Activated T-cell treated with anti-CD3 and anti-CD28 coated beads, Interleukin-2, amount 50 U/mL, for 24 hours (primary cell): ENCODE measurements at regions not wholly inside any gene's neighbourhood (a gene's known extent, or its start where the extent isn't known, plus 50 kb on each side); places are given as distances from the start of the nearest gene placed in this dataset.

ENCODE experiments used
- DNase-seq: peaks from one replicate; pipeline ENCODE4 v3.0.0-alpha.2; 2020
- H3K27ac Mint-ChIP-seq: 2 replicates; pipeline ENCODE4 v1.8.0; 2020; ENCODE audit warnings: mild to moderate bottlenecking, mixed read lengths
- H3K27me3 Mint-ChIP-seq: 2 replicates; pipeline ENCODE4 v1.8.0; 2020; ENCODE audit warnings: mixed read lengths
- H3K36me3 Mint-ChIP-seq: 2 replicates; pipeline ENCODE4 v1.8.0; 2020; ENCODE audit warnings: low read depth, mixed read lengths
- H3K4me1 Mint-ChIP-seq: 2 replicates; pipeline ENCODE4 v1.8.0; 2020; ENCODE audit warnings: low read depth, mixed read lengths
- H3K4me3 Mint-ChIP-seq: 2 replicates; pipeline ENCODE4 v1.8.0; 2020; ENCODE audit warnings: mild to moderate bottlenecking, moderate library complexity, mixed read lengths
- H3K9me3 Mint-ChIP-seq: 2 replicates; pipeline ENCODE4 v1.8.0; 2020; ENCODE audit warnings: mixed read lengths

GRCh38 chr2:211259831-211260476 is 703.6 kb downstream of the CPS1 start:
- H3K36me3 Mint-ChIP-seq: no peaks in the 10 kb centered on the region
- no peak overlapping the region for H3K27ac Mint-ChIP-seq

GRCh38 chr2:211270257-211270656 is 713.9 kb downstream of the CPS1 start:
- Mint-ChIP-seq H3K9me3 (no peaks in the 10 kb centered on the region), H3K27me3 (no peaks in the 10 kb centered on the region), H3K4me1 (no peaks in the 10 kb centered on the region), H3K4me3 (no peak overlapping the region), H3K36me3 (no peaks in the 10 kb centered on the region), H3K27ac (no peak overlapping the region)
- DNase-seq: no peak

More at GRCh38 chr2:211259831-211260476, 703.6 kb downstream of the CPS1 start:
- DNase-seq: no peak
- peaks cover 4% of the 10 kb centered on the region for H3K9me3 Mint-ChIP-seq
- no peaks in the 10 kb centered on the region for H3K4me1 Mint-ChIP-seq
- H3K4me3 Mint-ChIP-seq: no peak overlapping the region
- no peaks in the 10 kb centered on the region for H3K27me3 Mint-ChIP-seq

- Mint-ChIP-seq H3K4me3 (no peak overlapping the region), H3K4me1 (no peaks in the 10 kb centered on the region), H3K27me3 (no peaks in the 10 kb centered on the region), H3K36me3 (no peaks in the 10 kb centered on the region), H3K27ac (no peak overlapping the region), H3K9me3 (no peaks in the 10 kb centered on the region)
- DNase-seq: no peak
These were observed 725.2 kb downstream of the CPS1 start for GRCh38 chr2:211281430-211282073.

GRCh38 chr2:211302676-211303075 is 746.3 kb downstream of the CPS1 start:
- Mint-ChIP-seq H3K4me3 (no peak overlapping the region), H3K27me3 (no peaks in the 10 kb centered on the region), H3K4me1 (no peaks in the 10 kb centered on the region), H3K9me3 (peaks cover under 1% of the 10 kb centered on the region), H3K36me3 (no peaks in the 10 kb centered on the region), H3K27ac (no peak overlapping the region)
- DNase-seq: no peak

- H3K4me3 Mint-ChIP-seq: no peak overlapping the region
These were observed 750.5 kb downstream of the CPS1 start for GRCh38 chr2:211306929-211307328.

More at GRCh38 chr2:211306929-211307328, 750.5 kb downstream of the CPS1 start:
- Mint-ChIP-seq H3K27me3 (no peaks in the 10 kb centered on the region), H3K4me1 (no peaks in the 10 kb centered on the region), H3K36me3 (no peaks in the 10 kb centered on the region), H3K9me3 (peaks cover 3% of the 10 kb centered on the region), H3K27ac (no peak overlapping the region)
- no peak for DNase-seq
